SK-N-SH (cell line): ENCODE measurements at regions not wholly inside any gene's neighbourhood (a gene's known extent, or its start where the extent isn't known, plus 50 kb on each side); places are given as distances from the start of the nearest gene placed in this dataset.

ENCODE experiments used
- CTCF ChIA-PET: fragments of 300-600, 350-600 bp; formaldehyde crosslinking; extraction: SDS; loops from one replicate; lab custom pipeline; 2021; lab: Yijun Ruan, JAX
- POLR2A ChIA-PET: fragments of 350-600 bp; sonication (Branson Sonifier 250); formaldehyde crosslinking; extraction: SDS; loops from one replicate; lab custom pipeline; 2020; ENCODE audit warnings: antibody characterized with exemption, inconsistent platforms; lab: Yijun Ruan, JAX
- DNase-seq: peaks from one replicate; pipeline ENCODE4 v3.0.0; 2012
- H2AFZ ChIP-seq: fragments of 200-600 bp; sonication (generic); 2 replicates; pipeline ENCODE4 v1.8.1; 2016; ENCODE audit warnings: antibody characterized with exemption, mild to moderate bottlenecking, low read depth
- H3F3A ChIP-seq: fragments of 200-600 bp; sonication (generic); replicated peaks from 2 replicates; pipeline ENCODE3; 2016; ENCODE audit warnings: antibody characterized with exemption, mild to moderate bottlenecking; ENCODE audit not compliant: insufficient read depth
- H3K27ac ChIP-seq, 2 experiments: fragments of 200-500 bp in 1 of 2; fragments of 200-600 bp in 1 of 2; sonication (Bioruptor generic) in 1 of 2; sonication (generic), shearing (Covaris generic) in 1 of 2; 2 replicates each; pipeline versions ENCODE4 v1.5.1 to v1.6.1; 2014 to 2016; ENCODE audit warnings: low read depth in 2 of 2, inconsistent platforms in 1 of 2, low read length in 1 of 2, mild to moderate bottlenecking in 1 of 2, mixed read lengths in 1 of 2
- H3K27me3 ChIP-seq: fragments of 200-600 bp; sonication (generic), shearing (Covaris generic); 2 replicates; pipeline ENCODE4 v1.6.1; 2016; ENCODE audit warnings: mixed run types; ENCODE audit not compliant: insufficient read depth
- H3K36me3 ChIP-seq, 2 experiments: fragments of 200-500 bp in 1 of 2; fragments of 200-600 bp in 1 of 2; sonication (Bioruptor generic) in 1 of 2; sonication (generic) in 1 of 2; replicated peaks in 1 of 2; 2 replicates each; pipeline versions ENCODE3 to v1.5.1; 2014 to 2016; ENCODE audit warnings: low read length in 1 of 2, mild to moderate bottlenecking in 1 of 2; ENCODE audit not compliant: insufficient read depth in 2 of 2, control insufficient read depth in 1 of 2
- H3K4me1 ChIP-seq, 2 experiments: fragments of 200-500 bp in 1 of 2; fragments of 200-600 bp in 1 of 2; sonication (Bioruptor generic) in 1 of 2; sonication (generic), shearing (Covaris generic) in 1 of 2; 2 replicates each; pipeline versions ENCODE4 v1.5.1 to v1.6.1; 2014 to 2016; ENCODE audit warnings: low read depth in 1 of 2, low read length in 1 of 2, mixed run types in 1 of 2; ENCODE audit not compliant: insufficient read depth in 2 of 2, control insufficient read depth in 1 of 2
- H3K4me2 ChIP-seq: fragments of 200-600 bp; sonication (generic), shearing (Covaris generic); 2 replicates; pipeline ENCODE4 v1.6.1; 2017; ENCODE audit warnings: mixed run types
- H3K4me3 ChIP-seq, 2 experiments: fragments of 200-500 bp in 1 of 2; fragments of 200-600 bp in 1 of 2; sonication (Bioruptor generic) in 1 of 2; sonication (generic), shearing (Covaris generic) in 1 of 2; 2 replicates each; pipeline versions ENCODE4 v1.5.1 to v1.8.1; 2014 to 2016; ENCODE audit warnings: low read depth in 2 of 2, inconsistent platforms in 1 of 2, low read length in 1 of 2, mild to moderate bottlenecking in 1 of 2, mixed read lengths in 1 of 2, moderate library complexity in 1 of 2
- H3K79me2 ChIP-seq: fragments of 200-600 bp; sonication (generic); 2 replicates; pipeline ENCODE4 v1.8.1; 2017; ENCODE audit warnings: mild to moderate bottlenecking; ENCODE audit not compliant: insufficient read depth
- H3K9ac ChIP-seq: fragments of 200-600 bp; sonication (generic); 2 replicates; pipeline ENCODE4 v1.6.1; 2017; ENCODE audit warnings: mixed run types
- H3K9me2 ChIP-seq: fragments of 200-600 bp; sonication (generic); 2 replicates; pipeline ENCODE4 v1.6.1; 2017; ENCODE audit warnings: mixed run types
- H3K9me3 ChIP-seq: fragments of 200-600 bp; sonication (generic); 2 replicates; pipeline ENCODE4 v1.6.1; 2017; ENCODE audit warnings: mixed run types, mild to moderate bottlenecking, moderate library complexity
- H4K20me1 ChIP-seq: fragments of 200-600 bp; sonication (generic); 2 replicates; pipeline ENCODE4 v1.6.1; 2017; ENCODE audit warnings: mild to moderate bottlenecking, mixed run types; ENCODE audit not compliant: insufficient read depth
- CHD2 ChIP-seq: fragments of 150-350 bp; IDR thresholded peaks from 2 replicates; pipeline ENCODE4 v1.6.1; 2018; ENCODE audit warnings: low read length; ENCODE audit not compliant: partially characterized antibody
- CTCF ChIP-seq: fragments of 200-600 bp; sonication (generic); IDR thresholded peaks from 2 replicates; pipeline ENCODE4 v1.6.1; 2017; ENCODE audit warnings: antibody characterized with exemption, mild to moderate bottlenecking, moderate library complexity
- EP300 ChIP-seq, 2 experiments: IDR thresholded peaks; 2 replicates each; pipeline versions ENCODE4 v1.4.0 to v1.6.1; 2012; ENCODE audit warnings: borderline replicate concordance in 1 of 2, low read depth in 1 of 2, low read length in 1 of 2
- EZH2phosphoT487 ChIP-seq: fragments of 200-600 bp; sonication (generic); IDR thresholded peaks from 2 replicates; pipeline ENCODE4 v1.6.1; 2017; ENCODE audit warnings: low read depth, mixed run types, mild to moderate bottlenecking, antibody characterized with exemption, moderate library complexity, borderline replicate concordance
- FOSL2 ChIP-seq: IDR thresholded peaks from 2 replicates; pipeline ENCODE4 v1.4.0; 2012; ENCODE audit warnings: low read depth, mild to moderate bottlenecking, moderate library complexity, borderline replicate concordance
- FOXJ3 ChIP-seq: sonication (generic); formaldehyde crosslinking; IDR thresholded peaks from 2 replicates; pipeline ENCODE4 v1.5.1; 2020; ENCODE audit warnings: mild to moderate bottlenecking, missing genetic modification reagents
- GATA2 ChIP-seq: sonication (generic); formaldehyde crosslinking; IDR thresholded peaks from 2 replicates; pipeline ENCODE4 v1.5.0; 2020; ENCODE audit warnings: mild to moderate bottlenecking, missing genetic modification reagents
- JUND ChIP-seq: IDR thresholded peaks from 2 replicates; pipeline ENCODE4 v1.4.0; 2012
- RAD21 ChIP-seq: IDR thresholded peaks from 2 replicates; pipeline ENCODE4 v1.6.1; 2012; ENCODE audit warnings: mild to moderate bottlenecking, low read length
- RCOR1 ChIP-seq: fragments of 150-350 bp; IDR thresholded peaks from 2 replicates; pipeline ENCODE4 v1.6.1; 2017; ENCODE audit warnings: antibody characterized with exemption, low read length
- REST ChIP-seq: IDR thresholded peaks from 2 replicates; pipeline ENCODE4 v1.6.1; 2012; ENCODE audit warnings: mild to moderate bottlenecking, low read depth, low read length, moderate library complexity
- SMC3 ChIP-seq: IDR thresholded peaks from 2 replicates; pipeline ENCODE4 v1.6.1; 2012; ENCODE audit warnings: low read depth, low read length, improper control_type of control experiment
- TAF1 ChIP-seq: IDR thresholded peaks from 2 replicates; pipeline ENCODE4 v1.6.1; 2012; ENCODE audit warnings: low read depth, mild to moderate bottlenecking, low read length, moderate library complexity, borderline replicate concordance
- USF2 ChIP-seq: fragments of 150-350 bp; IDR thresholded peaks from 2 replicates; pipeline ENCODE4 v1.6.1; 2017; ENCODE audit warnings: antibody characterized with exemption, low read length, low read depth, borderline replicate concordance
- YY1 ChIP-seq: IDR thresholded peaks from 2 replicates; pipeline ENCODE4 v1.4.0; 2012; ENCODE audit warnings: low read depth, mild to moderate bottlenecking
- WGBS: methylation state at CpG from one replicate; pipeline ENCODE4 v1.1.6; 2017; ENCODE audit warnings: low lambda C conversion rate; 5-methylcytosine and 5-hydroxymethylcytosine counted together

GRCh38 chr3:16024548-16024947 is 149.9 kb upstream of the GALNT15 start:
- Histone ChIP-seq H3K9ac (no peak overlapping the region), H2AFZ (no peak overlapping the region), H3K9me3 (no peaks in the 10 kb centered on the region), H4K20me1 (no peaks in the 10 kb centered on the region), H3K9me2 (no peaks in the 10 kb centered on the region), H3F3A (peaks cover 20% of the 10 kb centered on the region), H3K4me1 (peaks cover 0 to 7% of the 10 kb centered on the region in 2 experiments; a peak in 2 of 4 replicates), H3K4me3 (no peak overlapping the region), H3K36me3 (no peaks in the 10 kb centered on the region), H3K79me2 (no peaks in the 10 kb centered on the region), H3K4me2 (no peak overlapping the region), H3K27me3 (no peaks in the 10 kb centered on the region), H3K27ac (no peak overlapping the region)
- WGBS, result 30% methylated on average over 1 of the region's 1 CpG
- ChIA-PET CTCF (interaction anchor here (1.0 kb wide), 1 partner anchor 24 kb away, joined by 3 read pairs; no protein-coding TSS in a partner anchor), POLR2A (no interaction called here)
- DNase-seq, result no peak
- no peak for TF ChIP-seq RAD21
- no peak for TF ChIP-seq TAF1
- no peak for TF ChIP-seq FOXJ3
- no peak for TF ChIP-seq JUND
- TF ChIP-seq GATA2 (CRISPR knock-in tag), result no peak
- TF ChIP-seq CHD2, result no peak
- TF ChIP-seq CTCF, result no peak
- TF ChIP-seq EZH2phosphoT487, result no peak
- no peak for TF ChIP-seq YY1
- no peak for TF ChIP-seq SMC3
- TF ChIP-seq USF2, result no peak
- TF ChIP-seq EP300 (IDR thresholded peaks at IDR 0.05; ENCODE audit: borderline replicate concordance in 1 of 2, low read depth in 1 of 2, low read length in 1 of 2), result no peak
- TF ChIP-seq RCOR1, result no peak
- TF ChIP-seq FOSL2, result no peak

GRCh38 chr3:16026753-16027152 is 147.7 kb upstream of the GALNT15 start:
- H3K4me2 ChIP-seq, result no peak overlapping the region
- H3K36me3 ChIP-seq, result no peaks in the 10 kb centered on the region
- no peaks in the 10 kb centered on the region for H3K9me2 ChIP-seq
- H3F3A ChIP-seq, result peaks cover 20% of the 10 kb centered on the region
- peaks cover 0 to 7% of the 10 kb centered on the region in 2 experiments; a peak in 2 of 4 replicates for H3K4me1 ChIP-seq
- no peaks in the 10 kb centered on the region for H3K9me3 ChIP-seq
- POLR2A ChIA-PET, result no interaction called here
- H4K20me1 ChIP-seq, result no peaks in the 10 kb centered on the region
- no peak overlapping the region; a peak in 1 of 4 replicates for H3K4me3 ChIP-seq
- peak overlapping the region in 1 of 2 experiments; percentile 93; a peak in 2 of 4 replicates for H3K27ac ChIP-seq
- CTCF ChIA-PET, result no interaction called here
- DNase-seq, result no peak
- H2AFZ ChIP-seq, result peak overlapping the region; percentile 63; the same call in 1 of the 2 replicates
- TF ChIP-seq REST (peak; percentile 59; the same call in 1 of the 2 replicates), FOSL2 (no peak)
- no peaks in the 10 kb centered on the region for H3K79me2 ChIP-seq
- WGBS, result 31% methylated on average over 3 of the region's 3 CpGs
- no peaks in the 10 kb centered on the region for H3K27me3 ChIP-seq
- H3K9ac ChIP-seq, result no peak overlapping the region
